Transverse colon (tissue), 4 donors: ENCODE measurements at regions not wholly inside any gene's neighbourhood (a gene's known extent, or its start where the extent isn't known, plus 50 kb on each side); places are given as distances from the start of the nearest gene placed in this dataset.

Experiments
- DNase-seq: peaks from one replicate; pipeline ENCODE4 v3.0.0-alpha.2; 2019
- H3K27ac ChIP-seq, 4 donors: fragments of 200-600 bp; sonication (generic); 2 replicates each; pipeline ENCODE4 v1.5.1; 2016 to 2018; ENCODE audit warnings: inconsistent platforms in 4 of 4
- H3K27me3 ChIP-seq: fragments of 200-600 bp; sonication (generic); 2 replicates; pipeline ENCODE4 v1.5.1; 2017; ENCODE audit warnings: inconsistent platforms
- H3K36me3 ChIP-seq, 4 donors: fragments of 200-600 bp; sonication (generic); 2 replicates each; pipeline ENCODE4 v1.5.1; 2017 to 2019; ENCODE audit warnings: inconsistent platforms in 4 of 4
- H3K4me1 ChIP-seq, 4 donors: fragments of 200-600 bp; sonication (generic); 2 replicates each; pipeline ENCODE4 v1.5.1; 2017 to 2020; ENCODE audit warnings: inconsistent platforms in 4 of 4
- H3K4me3 ChIP-seq, 4 donors: fragments of 200-600 bp; sonication (generic); 1 replicate in 1 of 4; 2 replicates in 3 of 4; pipeline versions ENCODE4 v1.5.1 to v1.6.1; 2017 to 2019; ENCODE audit warnings: inconsistent platforms in 4 of 4
- H3K9me3 ChIP-seq, 2 donors: fragments of 200-600 bp; sonication (generic); 2 replicates each; pipeline ENCODE4 v1.5.1; 2017 to 2019; ENCODE audit warnings: inconsistent platforms in 2 of 2
- EP300 ChIP-seq: sonication (generic); formaldehyde crosslinking; IDR thresholded peaks from one replicate; pipeline ENCODE4 v1.6.1; 2017; ENCODE audit warnings: antibody characterized with exemption, low read depth
- POLR2A ChIP-seq: fragments of 450-650 bp; IDR thresholded peaks from one replicate; pipeline ENCODE4 v1.6.1; 2016; ENCODE audit warnings: antibody characterized with exemption, mild to moderate bottlenecking, moderate library complexity
- POLR2AphosphoS5 ChIP-seq, 3 donors: sonication (generic); formaldehyde crosslinking; IDR thresholded peaks; one replicate each; pipeline ENCODE4 v1.6.1; 2016; ENCODE audit warnings: antibody characterized with exemption in 3 of 3
- WGBS, 2 donors: methylation state at CpG; one replicate each; pipeline ENCODE4 v1.1.5; 2018; ENCODE audit warnings: low coverage in 1 of 2; 5-methylcytosine and 5-hydroxymethylcytosine counted together
- in situ Hi-C, 4 donors: fragments of 200-750 bp; cut with MboI; loops; one replicate each; pipeline versions ENCODE4 v1.15.0 to v1.15.1; 2017; ENCODE audit warnings: low sequenced_read_pairs in 3 of 4, low pct_ligation_motif_present in 1 of 4, low pct_unique_long_range_greater_than_20kb in 1 of 4
- intact Hi-C: fragments of 100-400 bp; cut with DNase I; formaldehyde crosslinking; loops from one replicate; pipeline ENCODE4 v1.15.1; 2023; ENCODE audit warnings: low total_unique reads
- TF ChIP-seq, protein P1 (sequence below), 5 experiments: fragments of 200-600 bp in 3 of 5; fragments of 450-650 bp in 2 of 5; sonication (generic) in 3 of 5; IDR thresholded peaks; 1 replicate in 2 of 5; 2 replicates in 3 of 5; pipeline ENCODE4 v1.5.1; 2016 to 2017; ENCODE audit warnings: antibody characterized with exemption in 5 of 5, inconsistent platforms in 3 of 5, mild to moderate bottlenecking in 2 of 5, moderate library complexity in 1 of 5

DNA sequence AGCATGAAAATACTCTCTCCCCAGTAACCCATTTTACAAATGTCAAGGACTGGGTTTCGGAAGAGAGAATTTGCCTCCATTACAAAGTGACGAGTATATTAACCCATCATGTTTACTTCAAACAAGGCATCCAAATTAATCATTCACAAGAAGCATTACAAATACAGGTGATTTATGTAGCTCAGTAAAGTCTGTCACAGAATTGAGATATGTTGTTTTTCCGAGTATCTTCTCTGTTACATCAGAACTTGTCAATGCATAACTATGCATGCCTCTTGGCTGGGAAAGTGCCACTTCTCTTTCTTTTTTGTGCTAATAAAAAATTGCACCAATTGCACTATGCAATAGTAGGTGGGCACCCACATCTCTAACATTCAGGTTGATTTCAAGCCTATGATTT, 158.2 kb downstream of the AREG start:
- in situ Hi-C loops, result no loop called here
- H3K27me3 ChIP-seq, result no peaks in the 10 kb centered on the region

DNA sequence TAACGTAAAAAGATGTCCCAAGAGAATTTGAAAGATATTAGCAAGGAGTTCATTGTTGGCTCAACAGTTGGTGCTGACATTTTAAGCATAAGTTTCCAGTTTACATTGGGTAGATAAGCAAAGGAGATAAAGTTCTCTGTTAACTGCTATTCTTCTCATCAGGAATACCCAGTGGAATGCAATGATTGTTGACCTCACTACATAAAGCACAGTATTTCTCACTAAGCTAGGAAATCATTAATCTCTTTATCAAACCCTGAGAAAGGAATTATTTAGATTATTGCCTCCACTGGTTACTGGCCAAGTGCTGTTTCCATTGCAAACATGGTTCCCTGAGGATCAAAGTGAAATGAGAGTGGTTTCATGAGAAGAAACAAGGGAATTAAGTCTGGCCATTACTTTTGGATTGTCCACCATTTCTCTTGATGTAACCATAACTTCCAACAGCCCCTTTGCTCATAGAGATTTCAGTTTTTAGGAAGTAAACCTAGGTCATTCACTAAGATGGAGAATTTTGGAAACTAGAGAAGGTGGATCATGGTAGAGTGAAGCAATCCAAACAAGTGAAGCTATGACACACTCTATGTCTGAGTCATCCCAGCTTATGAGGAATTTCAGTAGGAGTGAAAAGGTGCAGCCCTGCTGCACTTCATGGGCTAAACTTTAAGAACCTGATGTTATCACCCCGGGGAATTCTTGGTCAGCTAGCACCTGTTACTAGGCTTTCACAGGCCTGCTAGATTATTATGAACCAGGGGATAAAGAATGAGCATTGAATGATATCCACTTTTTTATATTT, 163.4 kb downstream of the AREG start:
- Histone ChIP-seq H3K9me3 (no peaks in the 10 kb centered on the region), H3K36me3 (no peaks in the 10 kb centered on the region), H3K4me3 (no peak overlapping the region), H3K4me1 (no peaks in the 10 kb centered on the region), H3K27ac (no peak overlapping the region), H3K27me3 (no peaks in the 10 kb centered on the region)
- TF ChIP-seq POLR2A (no peak), POLR2AphosphoS5 (IDR thresholded peaks at IDR 0.05) (no peak), EP300 (no peak)
- TF ChIP-seq, protein P1, sequence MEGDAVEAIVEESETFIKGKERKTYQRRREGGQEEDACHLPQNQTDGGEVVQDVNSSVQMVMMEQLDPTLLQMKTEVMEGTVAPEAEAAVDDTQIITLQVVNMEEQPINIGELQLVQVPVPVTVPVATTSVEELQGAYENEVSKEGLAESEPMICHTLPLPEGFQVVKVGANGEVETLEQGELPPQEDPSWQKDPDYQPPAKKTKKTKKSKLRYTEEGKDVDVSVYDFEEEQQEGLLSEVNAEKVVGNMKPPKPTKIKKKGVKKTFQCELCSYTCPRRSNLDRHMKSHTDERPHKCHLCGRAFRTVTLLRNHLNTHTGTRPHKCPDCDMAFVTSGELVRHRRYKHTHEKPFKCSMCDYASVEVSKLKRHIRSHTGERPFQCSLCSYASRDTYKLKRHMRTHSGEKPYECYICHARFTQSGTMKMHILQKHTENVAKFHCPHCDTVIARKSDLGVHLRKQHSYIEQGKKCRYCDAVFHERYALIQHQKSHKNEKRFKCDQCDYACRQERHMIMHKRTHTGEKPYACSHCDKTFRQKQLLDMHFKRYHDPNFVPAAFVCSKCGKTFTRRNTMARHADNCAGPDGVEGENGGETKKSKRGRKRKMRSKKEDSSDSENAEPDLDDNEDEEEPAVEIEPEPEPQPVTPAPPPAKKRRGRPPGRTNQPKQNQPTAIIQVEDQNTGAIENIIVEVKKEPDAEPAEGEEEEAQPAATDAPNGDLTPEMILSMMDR (IDR thresholded peaks at IDR 0.05), result no peak
- DNase-seq, result no peak
- in situ Hi-C loops, result no loop called here
- WGBS, 2 donors, result 71 to 86% methylated on average over 2 of the region's 2 CpGs
- intact Hi-C loops, result no loop called here

More for the DNA sequence above, 158.2 kb downstream of the AREG start:
- no peaks in the 10 kb centered on the region for H3K9me3 ChIP-seq
- intact Hi-C loops, result no loop called here
- no peaks in the 10 kb centered on the region for H3K36me3 ChIP-seq
- 73 to 90% methylated on average over 3 of the region's 3 CpGs for WGBS, 2 donors
- DNase-seq, result no peak
- H3K4me3 ChIP-seq, result no peak overlapping the region
- no peaks in the 10 kb centered on the region for H3K4me1 ChIP-seq
- H3K27ac ChIP-seq, result no peak overlapping the region
- TF ChIP-seq, protein P1 (IDR thresholded peaks at IDR 0.05), result no peak

DNA sequence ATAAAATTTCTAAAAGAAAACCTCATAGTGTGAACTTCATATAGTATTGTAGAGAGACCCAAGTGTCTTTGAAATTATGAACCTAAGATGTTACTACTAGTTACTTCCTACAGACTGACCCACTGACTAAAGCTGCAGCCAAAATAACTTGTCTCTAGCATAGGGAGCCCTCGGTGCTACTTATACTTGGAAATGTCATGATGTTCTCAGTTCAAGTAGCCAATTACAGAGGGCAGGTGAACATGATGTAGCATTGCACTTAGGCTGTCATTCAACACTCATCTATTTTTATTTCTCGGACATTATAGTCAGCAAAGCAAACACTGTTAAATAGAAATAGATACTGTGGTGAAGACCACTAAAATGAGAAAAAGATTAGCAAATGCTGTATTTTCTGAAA, 165.6 kb downstream of the AREG start:
- DNase-seq, result no peak
- no peaks in the 10 kb centered on the region for H3K36me3 ChIP-seq
- TF ChIP-seq EP300 (no peak), POLR2AphosphoS5 (IDR thresholded peaks at IDR 0.05) (no peak), POLR2A (no peak)
- TF ChIP-seq, protein P1 (IDR thresholded peaks at IDR 0.05), result no peak
- H3K4me3 ChIP-seq, result no peak overlapping the region
- in situ Hi-C loops (no loop called here), intact Hi-C loops (no loop called here)
- H3K27ac ChIP-seq, result no peak overlapping the region
- H3K27me3 ChIP-seq, result no peaks in the 10 kb centered on the region
- no peaks in the 10 kb centered on the region for H3K9me3 ChIP-seq
- 82 to 100% methylated on average over 1 to 2 of the region's 2 CpGs for WGBS, 2 donors
- H3K4me1 ChIP-seq, result no peaks in the 10 kb centered on the region

DNA sequence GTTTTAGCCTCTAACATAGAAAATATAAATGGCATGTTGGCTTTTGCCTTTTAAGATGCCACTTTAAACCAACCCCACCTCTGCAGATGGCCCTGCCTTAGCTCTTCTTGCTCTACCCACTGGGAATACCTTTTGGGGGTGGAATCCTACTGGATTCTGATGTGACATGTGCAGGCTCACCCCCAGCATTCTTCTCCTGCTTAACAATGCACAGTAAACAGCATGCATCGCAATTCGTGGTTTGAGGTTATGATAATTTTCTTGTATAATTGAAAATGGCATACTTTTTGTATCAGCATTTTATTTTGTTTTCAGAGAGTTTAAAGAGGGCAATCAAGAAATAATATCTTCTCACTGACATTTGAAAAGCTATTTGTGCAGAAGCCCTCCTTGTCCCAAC, 167.9 kb downstream of the AREG start:
- intact Hi-C loops, result no loop called here
- Histone ChIP-seq H3K4me3 (no peak overlapping the region), H3K27ac (no peak overlapping the region), H3K9me3 (no peaks in the 10 kb centered on the region), H3K4me1 (no peaks in the 10 kb centered on the region), H3K36me3 (no peaks in the 10 kb centered on the region), H3K27me3 (no peaks in the 10 kb centered on the region)
- TF ChIP-seq POLR2A (no peak), EP300 (no peak), POLR2AphosphoS5 (IDR thresholded peaks at IDR 0.05) (no peak)
- TF ChIP-seq, protein P1 (IDR thresholded peaks at IDR 0.05), result no peak
- in situ Hi-C loops, result no loop called here
- DNase-seq, result no peak
- whole genome bisulfite sequencing, 2 donors, result 90 to 94% methylated on average over 2 of the region's 2 CpGs
